HepG2 (cell line): ENCODE measurements at regions not wholly inside any gene's neighbourhood (a gene's known extent, or its start where the extent isn't known, plus 50 kb on each side); places are given as distances from the start of the nearest gene placed in this dataset.

Source experiments
- CEBPB ChIP-seq: IDR thresholded peaks from 2 replicates; pipeline ENCODE4 v1.6.1; 2011; ENCODE audit warnings: low read depth, low read length, improper control_type of control experiment, borderline replicate concordance
- FOSL1 ChIP-seq: sonication (generic); formaldehyde crosslinking; IDR thresholded peaks from 2 replicates; pipeline ENCODE4 v1.9.0; 2021; ENCODE audit warnings: missing genetic modification reagents, borderline replicate concordance
- HOXA7 ChIP-seq: sonication (generic); formaldehyde crosslinking; IDR thresholded peaks from 2 replicates; pipeline ENCODE4 v1.8.1; 2022; ENCODE audit warnings: mild to moderate bottlenecking, missing genetic modification reagents, moderate library complexity
- MYC ChIP-seq: sonication (generic); formaldehyde crosslinking; IDR thresholded peaks from 2 replicates; pipeline ENCODE4 v1.9.0; 2021; ENCODE audit warnings: missing genetic modification reagents, borderline replicate concordance
- NR3C1 ChIP-seq: sonication (generic); formaldehyde crosslinking; IDR thresholded peaks from 2 replicates; pipeline ENCODE4 v1.4.0; 2020; ENCODE audit warnings: missing genetic modification reagents
- RBFOX2 ChIP-seq: fragments of 200-400 bp; formaldehyde crosslinking; IDR thresholded peaks from 2 replicates; pipeline ENCODE4 v1.6.1; 2017; ENCODE audit warnings: low read depth, mild to moderate bottlenecking, low read length
- SRSF1 ChIP-seq: fragments of 200-400 bp; formaldehyde crosslinking; optimal IDR thresholded peaks from 2 replicates; pipeline ENCODE3; 2017; ENCODE audit warnings: mild to moderate bottlenecking, low read depth, low read length, moderate library complexity
- TFE3 ChIP-seq: IDR thresholded peaks from 2 replicates; pipeline ENCODE4 v1.6.1; 2016
- ZMYM3 ChIP-seq: sonication (generic); formaldehyde crosslinking; IDR thresholded peaks from 2 replicates; pipeline ENCODE4 v1.5.1; 2020; ENCODE audit warnings: mild to moderate bottlenecking, missing genetic modification reagents
- ZNF747 ChIP-seq: sonication (generic); formaldehyde crosslinking; IDR thresholded peaks from 2 replicates; pipeline ENCODE4 v1.8.1; 2023; ENCODE audit warnings: missing genetic modification reagents, mild to moderate bottlenecking, borderline replicate concordance
- ZSCAN31 ChIP-seq: sonication (generic); formaldehyde crosslinking; IDR thresholded peaks from 2 replicates; pipeline ENCODE4 v1.5.0; 2020; ENCODE audit warnings: low read depth, mild to moderate bottlenecking, missing genetic modification reagents
- TF ChIP-seq, protein P1 (sequence below): sonication (generic); formaldehyde crosslinking; IDR thresholded peaks from 2 replicates; pipeline ENCODE4 v1.5.0; 2020; ENCODE audit warnings: mild to moderate bottlenecking, missing genetic modification reagents, moderate library complexity
- TF ChIP-seq, protein P2 (sequence below): sonication (generic); formaldehyde crosslinking; IDR thresholded peaks from 2 replicates; pipeline ENCODE4 v1.5.1; 2020; ENCODE audit warnings: missing genetic modification reagents, mild to moderate bottlenecking, borderline replicate concordance

GRCh38 chr21:16821588-16821987, 691.3 kb upstream of the CXADR start:
- no peak for TF ChIP-seq SRSF1
- no peak for TF ChIP-seq MYC (CRISPR knock-in tag)
- TF ChIP-seq HOXA7 (CRISPR knock-in tag), result no peak
- TF ChIP-seq ZMYM3 (CRISPR knock-in tag), result no peak
- TF ChIP-seq, protein P1, sequence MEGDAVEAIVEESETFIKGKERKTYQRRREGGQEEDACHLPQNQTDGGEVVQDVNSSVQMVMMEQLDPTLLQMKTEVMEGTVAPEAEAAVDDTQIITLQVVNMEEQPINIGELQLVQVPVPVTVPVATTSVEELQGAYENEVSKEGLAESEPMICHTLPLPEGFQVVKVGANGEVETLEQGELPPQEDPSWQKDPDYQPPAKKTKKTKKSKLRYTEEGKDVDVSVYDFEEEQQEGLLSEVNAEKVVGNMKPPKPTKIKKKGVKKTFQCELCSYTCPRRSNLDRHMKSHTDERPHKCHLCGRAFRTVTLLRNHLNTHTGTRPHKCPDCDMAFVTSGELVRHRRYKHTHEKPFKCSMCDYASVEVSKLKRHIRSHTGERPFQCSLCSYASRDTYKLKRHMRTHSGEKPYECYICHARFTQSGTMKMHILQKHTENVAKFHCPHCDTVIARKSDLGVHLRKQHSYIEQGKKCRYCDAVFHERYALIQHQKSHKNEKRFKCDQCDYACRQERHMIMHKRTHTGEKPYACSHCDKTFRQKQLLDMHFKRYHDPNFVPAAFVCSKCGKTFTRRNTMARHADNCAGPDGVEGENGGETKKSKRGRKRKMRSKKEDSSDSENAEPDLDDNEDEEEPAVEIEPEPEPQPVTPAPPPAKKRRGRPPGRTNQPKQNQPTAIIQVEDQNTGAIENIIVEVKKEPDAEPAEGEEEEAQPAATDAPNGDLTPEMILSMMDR (CRISPR knock-in tag), result no peak
- no peak for TF ChIP-seq NR3C1 (CRISPR knock-in tag)
- no peak for TF ChIP-seq FOSL1 (CRISPR knock-in tag)
- TF ChIP-seq RBFOX2, result no peak
- TF ChIP-seq CEBPB, result no peak
- TF ChIP-seq, protein P2, sequence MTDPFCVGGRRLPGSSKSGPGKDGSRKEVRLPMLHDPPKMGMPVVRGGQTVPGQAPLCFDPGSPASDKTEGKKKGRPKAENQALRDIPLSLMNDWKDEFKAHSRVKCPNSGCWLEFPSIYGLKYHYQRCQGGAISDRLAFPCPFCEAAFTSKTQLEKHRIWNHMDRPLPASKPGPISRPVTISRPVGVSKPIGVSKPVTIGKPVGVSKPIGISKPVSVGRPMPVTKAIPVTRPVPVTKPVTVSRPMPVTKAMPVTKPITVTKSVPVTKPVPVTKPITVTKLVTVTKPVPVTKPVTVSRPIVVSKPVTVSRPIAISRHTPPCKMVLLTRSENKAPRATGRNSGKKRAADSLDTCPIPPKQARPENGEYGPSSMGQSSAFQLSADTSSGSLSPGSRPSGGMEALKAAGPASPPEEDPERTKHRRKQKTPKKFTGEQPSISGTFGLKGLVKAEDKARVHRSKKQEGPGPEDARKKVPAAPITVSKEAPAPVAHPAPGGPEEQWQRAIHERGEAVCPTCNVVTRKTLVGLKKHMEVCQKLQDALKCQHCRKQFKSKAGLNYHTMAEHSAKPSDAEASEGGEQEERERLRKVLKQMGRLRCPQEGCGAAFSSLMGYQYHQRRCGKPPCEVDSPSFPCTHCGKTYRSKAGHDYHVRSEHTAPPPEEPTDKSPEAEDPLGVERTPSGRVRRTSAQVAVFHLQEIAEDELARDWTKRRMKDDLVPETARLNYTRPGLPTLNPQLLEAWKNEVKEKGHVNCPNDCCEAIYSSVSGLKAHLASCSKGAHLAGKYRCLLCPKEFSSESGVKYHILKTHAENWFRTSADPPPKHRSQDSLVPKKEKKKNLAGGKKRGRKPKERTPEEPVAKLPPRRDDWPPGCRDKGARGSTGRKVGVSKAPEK (CRISPR knock-in tag), result no peak
- TF ChIP-seq ZNF747 (CRISPR knock-in tag), result no peak
- TF ChIP-seq ZSCAN31 (CRISPR knock-in tag), result no peak
- no peak for TF ChIP-seq TFE3
